GM21390 (cell line): ENCODE measurements at regions not wholly inside any gene's neighbourhood (a gene's known extent, or its start where the extent isn't known, plus 50 kb on each side); places are given as distances from the start of the nearest gene placed in this dataset.

Source experiments
- ATAC-seq: cut with Tn5 transposase; IDR thresholded peaks from one replicate; pipeline ENCODE4 v1.9.1; 2021; ENCODE audit not compliant: unreplicated experiment

DNA sequence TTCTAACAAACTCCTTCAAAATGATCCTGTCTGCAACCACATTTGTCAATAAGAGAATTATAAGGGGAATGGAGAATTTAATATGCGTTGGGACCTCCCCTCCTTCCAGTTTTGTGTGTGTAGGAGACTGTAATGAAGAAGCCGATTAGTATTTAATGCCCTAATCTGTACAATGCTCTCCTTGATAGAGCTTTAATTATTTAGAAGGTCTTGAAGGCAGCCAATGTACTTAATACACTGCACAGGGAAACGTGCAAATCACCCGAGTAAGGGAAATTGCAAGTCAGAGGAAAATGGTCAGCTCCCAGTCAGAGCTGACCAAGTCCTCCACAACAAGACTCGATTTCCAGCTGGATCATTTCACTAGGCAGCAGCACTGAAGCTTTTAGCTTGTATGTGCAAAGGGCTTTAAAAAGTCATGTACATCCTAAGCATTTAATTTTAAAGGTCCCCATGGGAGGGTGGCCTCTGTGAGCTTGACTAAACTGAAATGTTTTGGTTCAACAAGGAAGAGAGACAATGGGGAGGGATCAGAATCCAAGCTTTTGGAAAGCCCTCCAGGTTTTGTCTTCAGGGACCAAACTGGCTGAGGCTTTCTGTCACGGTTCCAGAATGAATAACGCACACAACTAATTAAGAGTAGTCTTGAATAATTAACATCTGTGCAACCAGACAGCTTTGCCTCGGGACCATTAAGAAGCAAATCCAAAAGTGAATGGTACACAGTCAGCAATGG is 159.8 kb upstream of the MITF start:
- no peak for ATAC-seq

DNA sequence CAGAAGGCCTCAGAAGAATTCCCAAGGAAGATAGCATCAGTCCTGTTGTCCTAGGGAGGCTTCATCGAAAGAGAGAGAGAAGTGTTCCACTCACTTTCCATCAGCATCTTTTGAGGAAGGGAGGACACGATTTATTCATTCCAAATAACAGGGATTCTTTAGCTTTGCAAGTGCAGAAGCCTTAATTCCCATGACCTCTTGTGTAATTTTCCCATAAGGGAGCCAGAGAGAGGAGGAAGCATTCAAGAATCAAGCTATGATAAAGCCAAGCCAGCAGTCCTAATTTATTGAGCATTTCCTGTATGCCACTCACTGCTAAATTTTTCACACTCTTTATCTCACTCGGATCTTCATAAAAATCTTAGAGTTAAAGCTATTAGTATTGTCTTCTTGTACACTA is 169.7 kb upstream of the MITF start:
- no peak for ATAC-seq

DNA sequence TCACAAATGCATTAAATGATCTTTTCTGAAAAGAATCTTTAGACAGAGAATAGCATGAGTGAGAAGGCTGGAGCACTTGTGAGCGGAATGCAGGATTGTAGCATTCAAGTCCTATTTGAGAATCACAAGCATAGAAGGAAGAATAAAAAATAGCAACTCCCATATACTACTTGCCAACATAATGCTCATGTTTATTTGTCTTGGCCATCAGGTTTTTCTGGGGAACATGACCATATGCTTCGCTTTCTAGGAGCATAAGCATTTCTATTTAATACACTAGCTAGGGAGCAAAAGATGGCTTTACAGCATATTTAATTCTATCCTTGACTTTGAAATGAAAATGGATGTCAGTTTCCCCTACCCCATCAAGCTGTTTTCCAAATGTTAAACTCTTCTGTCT is 170.3 kb upstream of the MITF start:
- no peak for ATAC-seq

DNA sequence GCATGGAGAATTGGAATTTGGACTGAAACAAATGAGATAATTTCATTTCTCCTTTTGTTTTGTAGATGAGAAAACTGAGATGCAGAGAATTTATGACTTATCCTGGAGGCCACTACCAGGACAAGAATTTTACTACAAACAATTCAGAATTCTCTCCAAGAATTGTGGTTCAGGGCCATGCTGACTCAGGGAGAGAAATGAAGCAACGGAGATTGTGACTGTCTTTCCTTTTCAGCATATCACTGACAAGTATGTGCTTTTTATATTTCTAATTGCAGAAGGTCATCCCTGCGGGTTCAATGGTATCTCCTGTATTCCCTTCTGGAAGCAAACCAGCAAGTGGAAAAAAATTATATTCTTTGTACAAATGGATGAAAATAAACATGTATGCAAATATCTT is 170.8 kb upstream of the MITF start:
- ATAC-seq: no peak

DNA sequence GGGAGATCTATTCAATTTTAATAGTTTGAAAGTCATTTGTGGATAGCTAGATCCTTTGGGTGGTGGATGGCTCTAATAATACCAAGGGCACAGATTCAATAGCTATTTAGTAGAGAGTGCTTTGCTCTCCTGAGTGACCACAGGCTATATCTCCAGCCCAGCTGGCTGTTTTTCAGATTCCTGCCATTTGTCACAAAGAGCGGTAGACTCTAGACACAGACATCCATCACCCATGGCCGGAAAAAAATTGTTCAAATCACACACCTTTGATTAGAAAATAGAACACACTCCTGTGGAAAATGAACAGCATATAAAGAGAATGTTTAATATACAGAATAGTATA is 171.6 kb upstream of the MITF start:
- ATAC-seq: no peak

DNA sequence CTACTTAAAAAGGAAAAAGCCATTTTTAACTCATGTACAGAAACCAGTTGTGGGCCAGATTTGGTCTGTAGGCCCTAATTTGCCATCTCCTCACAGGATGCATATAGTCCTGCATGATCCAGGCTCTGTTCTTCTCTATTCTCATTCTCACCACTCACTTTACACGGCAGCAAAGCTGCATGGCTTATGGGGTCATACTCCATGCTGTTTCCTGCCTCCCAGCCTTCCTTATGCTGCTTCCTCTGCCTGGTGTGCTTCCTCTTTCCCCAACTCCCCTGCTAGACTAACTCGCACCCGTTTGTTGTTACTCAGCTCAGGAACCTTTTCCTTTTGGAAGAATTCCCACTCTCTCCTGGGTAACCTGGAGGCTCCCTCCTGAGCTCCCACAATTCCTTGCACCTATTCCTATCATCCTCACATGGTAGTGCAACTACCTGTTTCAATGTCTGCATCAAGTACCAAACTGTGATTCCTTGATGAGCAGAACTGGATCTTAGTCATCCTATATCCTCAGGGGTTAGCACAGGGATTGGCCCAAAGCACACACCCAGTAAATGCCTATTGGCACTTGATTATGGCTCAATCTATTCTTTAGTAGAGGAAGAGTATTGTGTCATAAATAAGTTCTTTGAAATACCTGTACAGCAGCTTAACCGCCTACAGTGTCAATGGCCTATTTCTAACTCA is 172.1 kb upstream of the MITF start:
- no peak for ATAC-seq

DNA sequence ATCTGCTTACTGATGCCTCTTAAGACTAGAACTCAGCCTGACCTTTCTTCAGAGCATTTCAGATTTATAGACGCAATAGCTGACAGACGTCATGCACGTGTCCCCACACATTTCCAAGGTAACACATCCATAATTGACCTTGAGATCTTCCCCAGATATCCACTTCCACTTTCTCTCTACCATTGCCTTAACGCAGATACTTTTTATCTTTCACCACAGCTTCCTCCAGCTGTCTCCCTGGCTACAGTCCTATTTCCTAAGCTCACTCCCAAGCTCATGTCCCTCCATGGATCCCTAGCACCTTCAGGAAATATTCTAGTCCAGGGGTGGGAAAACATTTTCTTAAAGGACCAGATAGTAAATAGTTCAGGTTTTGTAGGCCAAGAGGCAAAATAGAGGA is 173.0 kb upstream of the MITF start:
- ATAC-seq: no peak

DNA sequence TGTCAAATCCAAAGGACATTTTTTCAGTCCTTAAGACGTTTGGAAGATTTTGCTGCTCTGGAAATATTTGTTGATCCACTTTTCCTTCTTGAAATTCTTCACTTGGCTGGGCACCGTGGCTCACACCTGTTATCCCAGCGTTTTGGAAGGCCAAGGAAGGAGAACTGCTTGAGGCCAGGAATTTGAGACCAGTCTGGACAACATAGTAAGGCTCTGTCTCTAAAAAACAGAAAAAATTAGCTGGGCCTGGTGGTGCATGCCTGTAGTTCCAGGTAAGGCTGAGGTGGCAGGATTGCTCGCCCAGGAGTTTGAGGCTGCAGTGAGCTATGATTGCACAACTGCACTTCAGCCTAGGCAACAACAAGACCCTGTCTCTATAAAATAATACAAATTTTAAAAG is 173.9 kb upstream of the MITF start:
- no peak for ATAC-seq

DNA sequence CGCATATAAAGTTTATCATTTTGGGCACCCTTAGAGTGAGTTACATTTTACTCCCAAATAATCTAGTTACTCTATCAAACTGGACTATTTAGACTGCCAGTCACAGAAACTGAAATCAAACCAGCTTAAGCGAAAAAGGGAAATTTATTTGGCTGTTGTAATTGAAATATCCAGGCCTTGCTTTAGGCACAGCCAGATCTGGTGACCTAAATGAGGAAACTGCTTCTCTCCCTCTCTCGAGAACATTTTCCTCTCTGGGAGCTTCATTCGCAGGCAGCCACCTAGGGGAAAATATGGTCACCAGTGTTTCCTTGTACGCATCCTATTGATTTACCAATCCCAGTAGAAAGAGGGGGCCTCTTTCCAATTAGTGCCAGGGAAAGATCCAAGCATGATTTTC is 175.3 kb upstream of the MITF start:
- ATAC-seq: no peak

DNA sequence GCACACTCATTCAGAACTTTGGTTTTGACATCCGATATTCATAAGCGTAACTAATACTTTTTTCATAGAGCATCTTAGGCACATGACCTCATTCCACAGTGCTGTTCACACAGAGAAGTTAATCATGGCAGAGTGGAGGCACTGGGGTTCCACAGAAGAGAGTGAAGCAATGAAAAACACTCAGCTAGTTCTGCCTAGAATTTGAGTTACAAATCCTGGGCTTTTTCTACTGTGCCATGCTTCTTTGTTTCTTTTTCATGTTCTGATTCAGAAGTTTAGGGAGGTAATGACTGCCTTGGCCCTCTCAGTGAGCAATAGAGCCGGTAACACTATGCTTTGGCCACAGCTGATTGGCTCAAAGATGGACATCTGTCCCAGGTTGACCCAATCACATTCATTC is 176.1 kb upstream of the MITF start:
- ATAC-seq: no peak

DNA sequence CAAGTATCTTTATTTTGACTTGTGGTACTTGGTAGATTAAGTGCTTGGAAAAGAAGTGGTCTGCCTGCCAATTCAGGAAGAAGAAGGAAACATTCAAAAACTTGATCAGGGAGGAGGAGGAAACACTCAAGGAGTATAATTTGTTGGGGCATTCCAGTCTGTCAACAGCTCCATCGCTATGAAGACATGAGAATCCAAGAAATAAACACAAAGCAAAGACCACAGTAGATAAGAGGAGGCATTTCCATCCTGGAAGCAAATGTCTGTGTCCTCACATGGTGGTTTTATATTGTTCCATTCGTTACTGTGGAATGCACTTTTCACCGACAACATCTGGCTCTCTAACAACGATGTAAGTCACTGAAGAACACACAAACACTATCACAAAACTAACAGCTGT is 176.1 kb upstream of the FRMD4B start:
- ATAC-seq: no peak

DNA sequence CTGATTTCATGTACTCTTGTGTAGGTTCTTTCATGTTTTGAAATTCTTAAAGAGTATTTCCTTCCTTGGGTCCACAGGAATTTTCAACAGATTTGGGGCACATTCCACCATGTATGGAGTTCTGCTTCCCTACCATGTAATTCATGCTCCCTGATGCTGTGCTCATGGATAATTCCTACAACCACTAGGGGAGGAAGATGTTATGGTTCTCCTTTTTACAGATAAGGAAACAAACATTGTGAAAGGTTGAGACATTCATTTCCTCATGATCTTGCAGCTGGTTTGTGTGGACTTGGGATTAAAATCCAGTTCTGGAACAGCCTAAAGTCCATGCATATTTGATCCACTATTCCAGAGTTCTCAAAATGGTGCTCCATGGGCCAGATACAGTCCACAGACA is 174.9 kb upstream of the FRMD4B start:
- no peak for ATAC-seq

DNA sequence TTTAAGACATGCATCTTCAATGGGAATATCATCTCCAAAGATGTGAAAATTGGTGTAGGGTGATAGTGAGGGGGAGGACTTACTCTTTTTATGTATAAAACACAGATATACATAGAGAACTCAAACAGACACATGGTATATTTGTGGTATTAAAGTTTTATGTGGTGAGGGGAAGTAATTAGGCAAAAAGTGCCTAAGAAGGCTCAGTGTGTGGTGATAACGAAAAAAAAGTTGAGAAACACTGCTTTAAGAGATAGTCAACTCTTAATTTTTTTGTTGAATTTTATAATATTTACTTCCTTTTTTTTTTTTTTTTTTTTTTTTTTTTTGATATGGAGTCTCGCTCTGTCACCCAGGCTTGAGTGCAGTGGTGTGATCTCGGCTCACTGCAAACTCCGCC is 174.2 kb upstream of the FRMD4B start:
- no peak for ATAC-seq

DNA sequence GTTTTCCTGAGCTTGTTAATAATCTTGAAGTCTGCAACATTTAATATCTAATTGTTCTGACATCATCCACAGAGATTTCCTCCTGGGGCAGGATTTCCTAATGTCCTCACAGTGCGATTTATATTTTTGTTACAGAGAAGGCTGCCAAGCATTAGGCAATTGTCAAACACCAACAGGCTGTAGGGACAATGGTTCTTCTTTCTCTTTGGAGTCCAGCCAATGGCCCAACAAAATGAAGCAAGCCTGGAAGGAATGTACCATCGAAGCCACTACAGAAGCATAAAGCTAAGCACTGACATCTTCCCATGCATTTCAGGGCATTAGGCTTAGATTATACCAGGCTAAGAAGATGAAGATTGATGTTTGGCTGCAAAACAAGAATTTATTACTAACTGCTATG is 173.0 kb upstream of the FRMD4B start:
- no peak for ATAC-seq

DNA sequence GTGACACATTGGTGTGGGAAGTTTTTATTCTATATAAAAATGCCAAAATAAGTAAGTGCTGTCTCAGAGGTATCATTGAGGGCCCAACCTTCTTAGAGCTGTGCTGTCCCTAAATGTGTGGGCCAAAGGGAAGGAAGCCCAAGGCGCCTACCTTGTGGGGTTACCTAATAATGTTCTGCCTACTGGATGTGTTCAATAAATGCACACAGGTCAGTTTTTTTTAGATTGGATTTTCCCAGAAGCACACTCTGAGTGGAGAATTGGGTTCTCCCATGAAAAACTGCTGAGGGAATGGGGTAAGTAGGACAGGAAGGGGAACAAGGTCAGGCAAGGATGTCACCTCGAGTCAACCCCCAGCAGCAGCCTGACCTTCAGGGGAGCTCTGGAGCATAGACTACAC is 168.7 kb upstream of the FRMD4B start:
- ATAC-seq: no peak

DNA sequence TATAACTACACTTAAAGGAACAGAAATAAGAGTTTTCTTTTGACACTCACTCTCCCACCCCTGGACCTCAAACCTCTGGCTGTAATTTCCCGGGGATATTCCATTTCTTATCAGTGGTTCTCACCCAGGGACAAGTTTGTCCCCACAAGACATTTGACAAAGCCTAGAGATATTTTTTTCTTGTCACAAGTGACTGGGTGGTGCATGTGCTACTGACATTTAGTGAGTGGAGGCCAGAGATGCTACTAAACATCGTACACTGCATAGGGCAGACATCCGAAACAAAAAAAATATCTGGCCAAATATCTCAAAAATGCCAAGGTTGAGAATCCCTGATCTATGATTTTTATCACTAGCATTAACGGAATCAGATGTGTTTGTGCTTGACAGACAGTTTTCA is 168.0 kb upstream of the FRMD4B start:
- ATAC-seq: no peak

DNA sequence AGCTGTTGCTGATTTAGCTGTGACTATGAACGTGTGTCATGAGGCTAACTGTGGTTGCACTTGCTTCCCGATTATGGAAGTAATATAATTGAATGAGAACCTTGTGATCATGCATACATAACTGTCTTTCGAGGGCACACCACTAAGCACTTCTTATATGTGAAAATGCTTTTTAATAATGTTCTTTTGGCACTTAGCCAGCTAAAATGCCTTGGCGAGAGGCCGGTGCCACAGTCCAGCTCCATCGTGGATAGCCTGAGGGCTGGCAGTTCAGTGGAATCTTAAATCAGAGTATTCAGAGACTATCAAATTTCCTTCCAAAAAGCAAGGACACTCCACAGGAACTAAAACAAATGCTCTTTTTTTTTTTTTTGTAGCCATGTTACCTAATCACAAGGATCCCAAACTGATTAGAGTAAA is 161.6 kb upstream of the FRMD4B start:
- no peak for ATAC-seq

DNA sequence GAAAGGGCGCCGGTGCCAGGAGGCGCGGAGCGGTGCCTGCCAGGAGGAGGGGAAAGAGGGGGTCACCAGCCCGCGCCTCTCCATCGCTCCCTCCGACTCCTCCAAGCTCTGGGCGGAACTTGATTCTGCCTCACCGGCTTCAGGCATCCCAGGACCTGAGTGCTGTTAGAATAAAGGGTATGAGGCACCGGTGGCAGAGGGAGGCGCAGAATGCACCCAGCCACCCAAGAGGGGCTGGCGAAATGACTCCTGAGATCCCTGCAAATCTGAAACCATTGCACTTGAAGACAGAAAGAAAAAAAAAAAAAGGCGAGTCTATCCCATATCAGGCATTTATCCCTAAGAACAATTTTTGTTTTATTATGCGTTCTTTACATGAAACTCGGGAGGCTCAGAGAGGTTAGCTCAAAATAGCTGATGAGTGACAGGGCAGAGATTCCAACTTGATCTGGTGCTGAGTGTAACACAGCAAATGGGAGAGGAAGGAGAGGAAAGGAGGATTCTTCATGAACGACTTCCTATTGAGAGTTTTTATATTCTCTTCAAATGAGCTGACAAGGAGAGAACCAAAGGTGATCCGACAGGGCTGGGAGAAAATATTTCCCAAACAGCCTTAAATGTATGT is 157.0 kb upstream of the FRMD4B start:
- ATAC-seq: no peak

DNA sequence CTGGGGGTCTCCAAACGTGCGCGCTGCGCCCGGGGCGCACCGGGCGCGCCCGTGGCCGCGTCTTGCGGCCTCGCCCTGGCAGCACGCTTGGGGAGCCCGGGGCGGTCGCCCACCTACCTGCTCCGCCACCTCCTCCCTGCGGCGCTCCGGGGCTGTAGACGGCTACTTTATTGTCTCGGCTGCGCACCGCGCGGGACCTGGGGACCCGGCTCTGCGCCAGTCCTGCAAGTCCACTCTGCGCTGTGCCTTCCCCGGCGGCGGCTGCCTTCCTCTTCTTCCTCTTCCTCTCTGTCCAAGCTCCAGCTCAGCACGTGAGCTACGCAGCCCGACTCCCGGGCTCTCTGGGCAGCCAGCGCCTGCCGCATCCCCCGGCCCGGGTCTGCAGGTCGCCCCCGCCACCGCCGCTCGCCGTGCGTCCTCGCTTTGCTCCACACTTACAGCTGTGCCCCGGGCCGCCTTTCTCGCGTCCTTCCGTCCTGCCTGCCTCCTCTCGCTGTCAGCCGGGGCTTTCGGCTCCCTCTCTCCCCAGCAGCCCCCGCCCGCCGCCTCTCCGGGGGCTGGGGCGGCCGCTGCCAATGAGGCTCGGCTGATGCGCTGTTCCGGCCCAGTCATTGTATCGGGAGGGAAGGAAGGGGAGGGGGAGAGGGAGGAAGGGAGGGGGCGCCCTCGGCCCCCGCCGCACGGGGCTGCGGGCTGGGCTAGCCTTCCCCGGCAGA is 156.4 kb upstream of the FRMD4B start:
- no peak for ATAC-seq

DNA sequence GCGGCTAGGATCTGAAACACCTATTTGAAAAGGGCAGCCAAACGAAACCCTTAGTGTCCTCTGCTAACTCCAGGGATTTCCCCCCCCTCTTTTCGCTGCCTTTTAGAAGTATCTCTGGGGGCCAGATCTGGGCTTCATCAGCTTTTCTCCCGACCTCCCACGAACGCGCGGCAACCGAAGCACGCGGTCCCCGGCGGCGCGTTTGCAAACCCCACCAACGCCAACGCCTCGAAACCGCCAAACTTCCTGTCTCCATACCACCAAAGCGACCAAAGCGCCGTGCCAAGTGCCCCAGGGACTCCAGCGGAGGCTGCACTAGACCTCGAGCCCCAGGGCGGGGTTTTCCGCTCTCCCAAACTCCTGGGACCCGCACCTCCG is 155.8 kb upstream of the FRMD4B start:
- ATAC-seq: no peak

DNA sequence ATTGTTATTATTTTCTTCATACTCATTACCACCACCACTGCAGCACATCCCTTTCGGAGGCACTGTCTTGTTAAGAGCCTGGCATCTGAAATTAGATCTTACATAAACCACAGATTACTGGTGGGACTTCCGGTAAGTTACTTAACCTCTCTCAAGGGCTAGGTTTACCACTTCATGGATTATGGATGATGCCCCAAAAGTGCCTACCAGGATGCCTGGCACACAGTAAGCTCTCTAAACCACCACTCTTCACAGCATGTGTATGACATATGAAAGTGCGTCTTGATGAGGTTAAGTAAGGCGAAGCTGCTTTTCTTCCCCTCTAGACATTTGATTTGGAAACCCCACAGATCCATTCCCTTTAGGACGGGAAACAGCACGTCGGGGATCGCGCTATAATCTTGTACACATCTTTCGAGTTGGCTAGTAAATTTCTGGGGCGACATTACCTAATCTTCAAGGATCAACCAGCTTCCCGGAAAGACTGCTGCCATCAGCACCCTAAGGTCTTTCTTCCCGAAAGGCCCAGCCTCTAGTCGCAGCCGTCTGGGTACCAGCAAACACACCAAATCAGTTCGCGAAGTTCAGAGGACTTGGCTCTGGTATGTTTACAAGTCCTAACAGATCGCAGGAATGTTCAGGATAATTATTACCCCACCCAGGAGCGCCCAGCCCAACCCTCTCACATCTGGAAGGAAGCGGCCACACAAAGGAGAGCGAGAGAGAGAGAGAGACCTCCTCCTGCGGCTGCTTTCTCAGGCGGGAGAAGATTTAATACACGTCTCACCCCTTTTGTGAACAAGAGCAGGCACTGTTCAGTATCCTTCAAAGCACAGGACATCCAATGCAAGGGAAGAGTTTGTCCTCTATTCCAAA is 155.1 kb upstream of the FRMD4B start:
- no peak for ATAC-seq
